Parathyroid adenoma (tissue), 2 donors: ENCODE measurements at regions not wholly inside any gene's neighbourhood (a gene's known extent, or its start where the extent isn't known, plus 50 kb on each side); places are given as distances from the start of the nearest gene placed in this dataset.

Experiments
- H2AFZ ChIP-seq: fragments of 300-600 bp; sonication (generic); one replicate; pipeline ENCODE4 v1.7.0; 2017; ENCODE audit warnings: antibody characterized with exemption, mild to moderate bottlenecking
- H3K27ac ChIP-seq: fragments of 300-600 bp; sonication (generic); one replicate; pipeline ENCODE4 v1.7.0; 2017
- H3K27me3 ChIP-seq: fragments of 300-600 bp; sonication (generic); one replicate; pipeline ENCODE4 v1.7.0; 2017; ENCODE audit warnings: low read length; ENCODE audit not compliant: control insufficient read depth, insufficient read depth
- H3K36me3 ChIP-seq: fragments of 300-600 bp; sonication (generic); one replicate; pipeline ENCODE4 v1.7.0; 2017; ENCODE audit warnings: low read length; ENCODE audit not compliant: control insufficient read depth, insufficient read depth
- H3K4me1 ChIP-seq: fragments of 300-600 bp; sonication (generic); one replicate; pipeline ENCODE4 v1.7.0; 2017; ENCODE audit warnings: control low read depth
- H3K4me2 ChIP-seq: fragments of 300-600 bp; sonication (generic); one replicate; pipeline ENCODE4 v1.7.0; 2017; ENCODE audit warnings: low read length
- H3K4me3 ChIP-seq: fragments of 300-600 bp; sonication (generic); one replicate; pipeline ENCODE4 v1.7.0; 2017; ENCODE audit warnings: low read depth, low read length
- H3K79me2 ChIP-seq: fragments of 300-600 bp; sonication (generic); one replicate; pipeline ENCODE4 v1.7.0; 2017; ENCODE audit warnings: control low read depth
- H3K9ac ChIP-seq: fragments of 300-600 bp; sonication (generic); one replicate; pipeline ENCODE4 v1.7.0; 2017; ENCODE audit warnings: mild to moderate bottlenecking
- H3K9me3 ChIP-seq: fragments of 300-600 bp; sonication (generic); one replicate; pipeline ENCODE4 v1.7.0; 2017; ENCODE audit warnings: low read length; ENCODE audit not compliant: control insufficient read depth
- CTCF ChIP-seq: fragments of 300-600 bp; sonication (generic); IDR thresholded peaks from one replicate; pipeline ENCODE4 v1.7.0; 2017; ENCODE audit warnings: antibody characterized with exemption, mild to moderate bottlenecking
- donor health status: primary hyperparathyroidism.

DNA sequence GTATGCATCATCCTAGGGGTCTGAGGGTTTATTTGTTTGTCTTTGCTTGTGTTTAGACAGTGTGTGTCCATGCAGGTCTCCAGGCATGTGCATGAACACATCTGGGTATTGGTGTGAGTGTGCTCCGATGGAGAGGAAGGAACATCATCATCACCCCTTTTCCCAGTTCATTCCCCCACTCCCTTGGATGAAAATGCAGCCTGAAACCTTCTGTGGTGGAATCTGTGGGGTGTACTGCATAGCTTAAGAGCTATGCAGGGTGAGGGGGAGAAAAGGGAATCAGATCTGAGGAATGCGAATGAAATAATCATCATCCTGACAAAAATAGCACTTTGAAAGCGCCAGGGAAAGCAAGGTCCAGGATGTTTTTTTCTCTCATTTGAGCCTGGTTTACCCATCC is 520.1 kb downstream of the NTRK3 start:
- no peaks in the 10 kb centered on the region for H3K4me1 ChIP-seq
- no peak overlapping the region for H3K27ac ChIP-seq
- no peak overlapping the region for H3K4me3 ChIP-seq
- no peaks in the 10 kb centered on the region for H3K79me2 ChIP-seq
- H3K9ac ChIP-seq, result no peak overlapping the region
- no peak for TF ChIP-seq CTCF
- no peaks in the 10 kb centered on the region for H3K36me3 ChIP-seq
- H3K9me3 ChIP-seq, result no peaks in the 10 kb centered on the region
- H3K27me3 ChIP-seq, result no peaks in the 10 kb centered on the region
- no peak overlapping the region for H3K4me2 ChIP-seq
- H2AFZ ChIP-seq, result no peak overlapping the region

- no peak overlapping the region for H2AFZ ChIP-seq
- no peak overlapping the region for H3K9ac ChIP-seq
- H3K79me2 ChIP-seq, result no peaks in the 10 kb centered on the region
- no peaks in the 10 kb centered on the region for H3K4me1 ChIP-seq
- no peak overlapping the region for H3K27ac ChIP-seq
- H3K36me3 ChIP-seq, result no peaks in the 10 kb centered on the region
- TF ChIP-seq CTCF, result no peak
- H3K27me3 ChIP-seq, result no peaks in the 10 kb centered on the region
- H3K4me3 ChIP-seq, result no peak overlapping the region
- no peaks in the 10 kb centered on the region for H3K9me3 ChIP-seq
- H3K4me2 ChIP-seq, result no peak overlapping the region
These were observed 521.0 kb downstream of the NTRK3 start for GRCh38 chr15:87735522-87735921.

GRCh38 chr15:87734571-87735373 is 521.8 kb downstream of the NTRK3 start:
- H3K27me3 ChIP-seq, result no peaks in the 10 kb centered on the region
- H3K4me2 ChIP-seq, result no peak overlapping the region
- no peak overlapping the region for H3K4me3 ChIP-seq
- no peak overlapping the region for H2AFZ ChIP-seq
- no peaks in the 10 kb centered on the region for H3K79me2 ChIP-seq
- H3K36me3 ChIP-seq, result no peaks in the 10 kb centered on the region
- no peaks in the 10 kb centered on the region for H3K9me3 ChIP-seq
- H3K4me1 ChIP-seq, result no peaks in the 10 kb centered on the region
- no peak overlapping the region for H3K9ac ChIP-seq
- no peak for TF ChIP-seq CTCF
- no peak overlapping the region for H3K27ac ChIP-seq

- H3K27ac ChIP-seq, result no peak overlapping the region
- no peaks in the 10 kb centered on the region for H3K4me1 ChIP-seq
- no peaks in the 10 kb centered on the region for H3K27me3 ChIP-seq
- no peak overlapping the region for H2AFZ ChIP-seq
- no peak overlapping the region for H3K4me2 ChIP-seq
- H3K36me3 ChIP-seq, result no peaks in the 10 kb centered on the region
- no peak overlapping the region for H3K4me3 ChIP-seq
- no peak for TF ChIP-seq CTCF
- no peak overlapping the region for H3K9ac ChIP-seq
- H3K9me3 ChIP-seq, result no peaks in the 10 kb centered on the region
- no peaks in the 10 kb centered on the region for H3K79me2 ChIP-seq
These were observed 522.6 kb downstream of the NTRK3 start for GRCh38 chr15:87733977-87734376.

DNA sequence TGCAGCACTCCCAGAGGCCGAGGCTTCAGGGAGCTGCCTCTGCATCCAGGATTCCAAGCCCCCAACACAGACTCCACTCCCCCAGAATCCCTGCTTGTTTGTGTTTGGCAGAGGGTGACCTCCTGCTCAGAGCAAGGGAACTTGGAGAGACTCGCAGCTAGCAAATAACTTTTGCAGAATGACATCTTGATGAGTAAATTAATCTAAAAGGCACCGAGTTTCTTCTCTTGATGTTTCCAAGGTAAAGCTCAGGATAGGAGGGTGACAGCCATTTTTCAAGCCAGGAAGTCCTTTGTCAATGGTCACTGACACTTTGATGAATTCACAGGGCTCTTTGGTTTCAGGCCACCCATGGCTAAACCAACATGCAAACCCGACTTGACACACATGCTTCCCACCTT is 523.0 kb downstream of the NTRK3 start:
- Histone ChIP-seq H3K9me3 (no peaks in the 10 kb centered on the region), H3K4me1 (no peaks in the 10 kb centered on the region), H3K9ac (no peak overlapping the region), H3K36me3 (no peaks in the 10 kb centered on the region), H2AFZ (no peak overlapping the region), H3K79me2 (no peaks in the 10 kb centered on the region), H3K4me3 (no peak overlapping the region), H3K27ac (no peak overlapping the region), H3K4me2 (no peak overlapping the region), H3K27me3 (no peaks in the 10 kb centered on the region)
- TF ChIP-seq CTCF, result no peak
